ENCODE measurements at regions not wholly inside any gene's neighbourhood (a gene's known extent, or its start where the extent isn't known, plus 50 kb on each side); places are given as distances from the start of the nearest gene placed in this dataset.

- TF ChIP-seq CTCF (IDR thresholded peaks at IDR 0.05) (no peak), POLR2A (IDR thresholded peaks at IDR 0.05) (no peak)
These were observed 1211.5 kb upstream of the ZEB2 start for GRCh38 chr2:145731467-145731866.
